Left colon (tissue), 2 donors: ENCODE measurements at regions not wholly inside any gene's neighbourhood (a gene's known extent, or its start where the extent isn't known, plus 50 kb on each side); places are given as distances from the start of the nearest gene placed in this dataset.
A peak's percentile ranks its signal among the peaks of the same experiment; 100 is the strongest.

Source experiments
- ATAC-seq: fragments of 200-7000 bp; cut with Tn5 transposase; one replicate; pipeline ENCODE4 v1.9.1; 2020; ENCODE audit warnings: mild to moderate bottlenecking, moderate library complexity
- DNase-seq, 2 donors: peaks; one replicate each; pipeline ENCODE4 v3.0.0-alpha.2; 2020
- intact Hi-C, 2 donors: fragments of 100-400 bp; cut with DNase I in 1 of 2; cut with micrococcal nuclease in 1 of 2; formaldehyde crosslinking; loops; one replicate each; pipeline versions ENCODE4 v1.11.2 to v1.14.0; 2022; cut with DNase I, micrococcal nuclease
- donor health status: DM: no; HTN: no; CAD: no.
- donor health status: DM: yes; HTN: yes; CAD: no.

DNA sequence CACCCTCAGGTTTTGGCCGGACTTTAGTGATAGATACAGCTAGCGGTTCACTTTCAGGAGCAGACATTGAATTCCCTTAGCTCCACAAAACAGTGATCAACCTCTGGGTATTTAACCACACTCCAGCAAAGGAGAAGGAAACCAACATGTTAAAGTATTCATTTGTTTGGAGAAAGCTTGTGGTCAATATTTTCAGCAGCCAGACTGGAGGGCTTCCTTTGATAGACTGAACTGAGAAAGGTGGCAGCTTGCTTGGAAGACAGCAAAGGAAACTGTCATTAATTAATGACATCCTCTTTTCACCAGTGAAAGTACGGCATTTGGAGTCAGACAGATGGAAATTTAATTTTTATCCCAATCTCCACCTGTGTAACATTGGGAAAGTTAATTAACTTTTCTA, 289.1 kb upstream of the CLNK start:
- intact Hi-C loops: no loop called here
- ATAC-seq (no peak), DNase-seq (no peak)

DNA sequence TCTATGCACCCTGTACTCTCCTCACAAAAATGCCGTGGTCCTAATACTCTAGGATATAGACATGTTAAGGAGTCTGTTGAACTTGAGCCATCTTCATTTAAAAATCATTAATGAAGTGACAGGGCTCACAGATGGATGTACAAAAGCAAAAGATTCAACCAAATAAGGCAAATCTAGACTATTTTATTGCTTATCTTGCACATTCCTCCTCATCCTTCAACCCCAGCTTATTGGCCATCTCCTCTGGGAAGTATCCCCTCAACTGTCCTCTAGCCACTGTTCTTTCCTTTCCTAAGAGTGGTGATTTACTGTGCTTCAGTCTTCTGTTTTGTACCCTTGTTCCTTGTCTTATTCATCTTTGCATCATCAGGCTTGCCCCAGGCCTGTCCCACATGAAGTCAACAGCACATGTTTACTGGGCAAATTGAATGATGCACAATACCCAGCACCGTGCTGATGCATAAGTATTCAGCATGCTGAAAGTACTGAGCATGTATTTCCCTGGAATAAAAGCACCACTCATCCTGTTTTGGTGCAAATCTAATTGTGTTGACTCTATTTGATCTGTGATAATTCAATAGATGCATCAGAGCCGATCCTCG, 287.3 kb upstream of the CLNK start:
- intact Hi-C loops: no loop called here
- DNase-seq (no peak), ATAC-seq (no peak)

DNA sequence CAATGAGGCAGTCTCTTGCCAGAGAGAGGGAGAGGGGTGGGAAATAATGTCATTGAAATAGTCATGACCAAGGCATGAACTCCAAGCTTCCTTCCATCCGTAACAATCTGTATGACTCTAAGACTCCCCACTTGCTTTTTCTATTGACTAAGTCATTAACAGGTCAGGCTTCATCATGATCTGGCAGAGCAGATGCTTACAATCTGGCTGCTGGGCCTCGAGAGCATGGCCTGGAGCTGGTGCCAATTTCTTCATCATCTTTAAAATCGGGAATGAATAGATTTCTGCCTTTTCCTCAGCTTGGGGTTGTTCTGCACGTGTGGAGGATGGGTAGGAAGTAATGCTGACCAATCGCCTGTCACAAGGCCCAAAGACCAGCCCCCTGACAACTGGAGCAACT, 280.6 kb upstream of the CLNK start:
- ATAC-seq: no peak
- DNase-seq: no peak
- intact Hi-C loops: no loop called here

DNA sequence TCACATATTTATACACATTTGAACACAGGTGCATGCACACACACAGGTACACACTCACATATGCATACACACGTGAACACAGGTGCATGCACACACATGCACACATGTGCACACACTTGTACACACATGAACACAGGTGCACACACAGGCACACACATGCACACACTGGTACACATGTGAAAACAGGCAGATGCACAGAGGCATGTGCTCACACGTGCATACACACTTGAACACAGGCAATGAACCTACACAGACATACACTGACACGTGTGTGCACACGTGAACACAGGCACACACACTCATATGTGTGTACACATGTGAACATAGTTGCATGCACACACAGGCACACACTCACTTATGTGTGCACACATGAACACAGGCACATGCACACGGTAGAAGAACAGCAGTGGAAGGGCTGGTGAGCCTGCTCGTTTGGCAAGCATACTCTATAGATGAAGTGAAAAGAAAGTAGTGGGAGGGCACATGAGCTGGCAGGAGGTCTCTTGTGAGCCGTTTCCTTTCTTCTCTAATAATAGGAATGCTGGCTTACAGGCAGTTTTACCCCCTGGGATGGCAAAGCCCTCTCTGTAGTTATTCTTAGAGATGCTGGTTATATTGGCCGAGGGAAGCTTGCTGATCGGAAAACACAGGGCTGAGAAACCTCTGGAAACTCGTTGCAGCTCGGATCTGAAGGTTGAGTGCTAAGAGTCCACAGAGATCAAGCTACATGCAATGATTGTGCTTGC, 279.6 kb upstream of the CLNK start:
- no peak for DNase-seq
- no peak for ATAC-seq
- intact Hi-C loops: no loop called here

DNA sequence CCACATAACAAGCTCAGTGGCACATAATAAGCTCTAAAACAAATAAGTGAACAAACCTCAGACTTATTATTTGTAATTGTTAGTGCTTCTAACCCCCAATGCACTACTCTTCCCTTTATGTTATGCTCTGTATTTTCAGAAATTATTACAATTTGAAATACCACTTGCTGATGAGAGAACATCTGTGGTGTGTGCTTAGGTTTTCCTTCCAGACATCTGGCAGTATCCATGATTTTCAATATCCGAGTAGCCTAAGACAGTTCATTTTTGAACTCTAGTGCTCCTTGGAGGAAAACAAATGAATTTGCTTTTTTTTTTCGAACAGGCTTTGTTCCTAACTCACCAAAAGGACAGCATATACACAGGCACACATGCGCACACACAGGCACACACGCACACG, 278.7 kb upstream of the CLNK start:
- DNase-seq: no peak
- intact Hi-C loops: no loop called here
- no peak for ATAC-seq

DNA sequence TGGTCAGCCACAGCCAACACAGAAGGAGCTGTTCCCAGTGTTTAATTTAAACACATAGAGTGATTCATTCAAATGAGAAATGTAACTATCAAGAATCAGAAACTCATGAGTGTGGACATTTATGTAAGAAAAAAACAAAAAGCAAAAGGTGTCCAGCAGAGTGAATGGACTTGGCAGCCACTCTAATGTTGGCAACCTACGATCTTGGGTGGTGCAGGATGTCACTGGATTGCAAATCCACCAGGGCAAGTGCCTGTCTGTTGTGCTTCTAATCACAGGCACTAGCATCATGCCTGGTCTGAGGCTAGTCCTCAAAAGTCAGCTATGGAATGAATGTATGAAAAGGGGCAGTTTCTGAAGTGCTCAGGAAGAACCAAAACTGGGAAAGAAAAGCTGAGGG, 277.7 kb upstream of the CLNK start:
- no peak for ATAC-seq
- intact Hi-C loops: no loop called here
- DNase-seq: no peak

DNA sequence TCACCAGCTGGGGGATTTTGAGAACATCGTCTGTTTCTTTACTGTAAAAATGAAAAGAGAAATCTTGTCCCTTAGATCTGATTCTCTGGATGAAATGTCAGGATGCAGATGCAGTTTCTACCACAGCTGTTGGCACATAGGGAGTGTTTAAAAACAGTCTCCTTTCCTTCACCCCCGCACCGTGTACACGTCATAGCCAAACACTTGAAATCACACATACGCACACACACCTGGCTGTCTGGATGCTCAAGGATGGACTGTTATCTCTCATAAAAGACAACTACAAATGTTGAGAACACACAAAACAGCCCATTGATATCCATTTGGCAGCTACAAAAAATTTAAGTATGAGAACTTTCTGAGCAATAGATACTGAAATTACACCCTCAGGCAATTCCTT, 275.8 kb upstream of the CLNK start:
- intact Hi-C loops: no loop called here
- no peak for ATAC-seq

DNA sequence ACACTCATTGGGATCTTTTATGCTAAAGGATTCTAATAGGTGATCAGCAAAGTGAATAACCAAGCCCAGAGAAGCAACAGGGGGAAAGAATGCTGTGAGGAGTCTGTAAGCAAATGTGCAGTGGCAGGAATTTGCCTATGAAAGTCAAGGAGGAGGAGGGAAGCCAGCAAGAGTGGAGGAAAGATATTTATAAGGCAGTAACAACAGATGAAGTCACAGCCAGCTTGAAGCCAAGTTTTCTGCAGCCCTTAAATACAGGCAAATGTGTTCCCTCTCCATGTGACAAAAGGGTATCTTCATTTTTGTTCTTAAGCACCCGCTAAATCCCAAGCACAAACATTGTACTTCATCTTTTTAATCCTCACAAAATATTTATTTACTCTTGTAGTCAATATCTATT, 275.0 kb upstream of the CLNK start:
- intact Hi-C loops: no loop called here
- no peak for DNase-seq
- no peak for ATAC-seq

More for the DNA sequence above, 275.8 kb upstream of the CLNK start:
- no peak for DNase-seq

DNA sequence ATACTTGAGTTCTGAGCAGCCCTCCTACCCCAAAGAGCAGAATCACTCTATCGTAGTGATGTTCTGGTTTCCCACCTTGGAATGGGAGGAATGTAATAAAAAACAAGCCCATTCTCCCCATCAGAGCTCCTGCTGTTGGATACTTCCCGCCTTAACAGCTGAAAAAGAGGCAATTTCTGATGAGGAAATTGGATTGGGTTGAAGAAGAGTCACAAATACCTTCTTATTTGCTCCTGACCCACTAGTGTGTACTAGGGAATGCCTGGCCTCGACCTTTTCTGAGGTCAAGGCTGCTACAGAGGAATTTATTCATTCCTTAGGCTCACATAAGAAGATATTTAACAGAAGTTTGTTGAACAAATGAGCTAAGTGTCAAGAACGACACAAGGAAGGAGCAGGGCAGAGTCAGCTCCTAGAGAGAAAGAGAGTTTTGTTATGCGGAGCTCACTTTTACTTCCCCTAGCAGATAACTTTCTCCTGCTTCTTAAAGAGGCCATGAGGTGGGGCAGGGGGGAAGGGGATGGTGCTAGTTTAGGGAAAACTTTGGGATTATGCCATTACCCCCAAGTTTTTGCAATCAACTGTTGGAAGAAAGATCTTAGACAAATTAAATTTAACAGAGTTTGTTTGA, 273.8 kb upstream of the CLNK start:
- ATAC-seq (no peak), DNase-seq (no peak)
- intact Hi-C loops: no loop called here

DNA sequence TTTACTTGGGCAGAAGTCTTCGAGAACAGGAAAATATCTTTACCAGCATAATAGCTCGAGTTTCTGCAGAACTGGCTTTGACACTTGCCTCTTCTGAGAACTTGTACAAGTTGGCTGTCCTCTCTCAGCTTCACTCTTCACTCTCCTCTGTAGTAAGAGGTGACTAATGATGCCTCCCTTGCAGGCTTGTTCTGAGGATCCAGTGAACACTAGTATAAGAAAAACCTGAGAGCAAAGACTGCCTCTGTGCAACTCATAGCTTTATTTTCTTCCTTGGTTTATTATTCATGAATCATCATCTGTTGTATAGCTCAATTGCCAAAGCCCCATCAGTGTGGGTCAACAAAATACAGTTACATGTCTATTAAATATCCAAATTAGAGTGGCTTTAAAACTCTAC, 266.7 kb upstream of the CLNK start:
- ATAC-seq: no peak
- intact Hi-C loops: no loop called here
- DNase-seq: no peak

DNA sequence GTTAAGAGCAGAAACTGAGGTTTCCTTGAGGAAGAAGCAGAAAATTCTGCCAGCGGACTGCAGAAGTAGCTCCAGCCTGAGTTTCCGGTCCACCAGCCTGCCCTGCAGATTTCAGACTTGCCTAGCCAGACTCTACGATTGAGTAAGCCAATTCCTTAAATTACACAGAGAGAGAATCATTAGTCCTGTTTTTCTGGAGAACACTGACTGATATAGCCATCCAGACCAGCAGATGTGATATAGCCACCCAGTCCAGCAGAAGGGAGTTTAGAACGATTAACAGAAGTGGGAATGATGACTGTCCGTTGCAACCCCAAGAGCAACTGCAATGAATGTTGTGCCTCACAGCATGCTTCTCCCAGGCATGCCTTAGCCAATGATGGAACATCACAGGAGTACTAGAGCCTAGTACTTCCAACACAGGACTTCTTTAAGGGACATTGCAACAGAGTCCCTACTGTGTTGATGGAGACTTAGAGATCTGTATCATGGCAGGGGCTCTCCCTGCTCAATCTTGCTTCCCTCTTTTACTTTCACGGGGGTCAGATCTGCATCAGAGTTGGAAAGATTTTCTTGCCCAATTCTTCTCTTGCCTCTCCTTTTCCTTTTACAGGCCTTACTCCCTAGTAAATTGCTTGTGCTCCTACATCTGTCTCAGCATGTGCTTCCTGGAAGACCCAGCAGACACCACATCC, 264.6 kb upstream of the CLNK start:
- intact Hi-C loops: no loop called here
- DNase-seq: no peak
- ATAC-seq: no peak

DNA sequence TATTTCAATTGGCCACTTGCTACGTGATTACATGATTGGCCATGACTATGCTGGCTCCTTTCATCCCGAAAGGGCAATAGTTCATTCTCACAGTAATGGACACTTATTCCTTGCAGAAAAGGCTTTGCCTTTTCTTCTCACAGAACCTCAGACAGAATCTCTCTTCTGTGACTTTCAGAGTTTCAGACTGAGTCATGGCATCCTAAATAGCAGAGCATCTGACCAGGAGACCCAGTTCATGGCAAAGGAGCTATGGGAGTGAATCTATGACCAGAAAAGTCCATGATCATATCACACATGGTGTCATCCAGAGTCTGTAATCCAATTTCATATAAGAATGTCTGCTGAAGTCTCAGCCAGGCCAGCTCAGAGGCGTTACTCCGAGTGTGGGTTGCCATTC, 263.3 kb upstream of the CLNK start:
- no peak for DNase-seq
- intact Hi-C loops: no loop called here
- no peak for ATAC-seq

DNA sequence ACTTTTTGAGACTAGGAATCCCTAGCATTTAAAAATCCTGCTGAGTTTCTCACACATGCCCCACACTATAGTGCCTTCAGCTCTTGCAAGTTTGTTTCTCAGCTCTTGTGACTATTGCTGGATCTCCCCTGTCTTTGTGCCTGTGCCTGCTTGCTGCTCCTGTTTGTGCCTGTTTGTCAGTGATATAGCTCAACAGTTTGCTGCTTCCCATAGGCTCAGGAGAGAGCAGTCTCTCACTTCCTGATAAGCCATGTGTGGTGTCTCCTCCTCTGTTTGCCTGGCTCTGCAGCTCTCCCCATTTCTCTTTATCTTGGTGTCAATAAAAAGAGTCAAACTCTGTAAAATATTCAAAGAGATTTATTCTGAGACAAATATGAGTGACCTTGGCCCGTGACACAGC, 259.8 kb upstream of the CLNK start:
- intact Hi-C loops: no loop called here
- ATAC-seq: peak; percentile 74
- no peak for DNase-seq

DNA sequence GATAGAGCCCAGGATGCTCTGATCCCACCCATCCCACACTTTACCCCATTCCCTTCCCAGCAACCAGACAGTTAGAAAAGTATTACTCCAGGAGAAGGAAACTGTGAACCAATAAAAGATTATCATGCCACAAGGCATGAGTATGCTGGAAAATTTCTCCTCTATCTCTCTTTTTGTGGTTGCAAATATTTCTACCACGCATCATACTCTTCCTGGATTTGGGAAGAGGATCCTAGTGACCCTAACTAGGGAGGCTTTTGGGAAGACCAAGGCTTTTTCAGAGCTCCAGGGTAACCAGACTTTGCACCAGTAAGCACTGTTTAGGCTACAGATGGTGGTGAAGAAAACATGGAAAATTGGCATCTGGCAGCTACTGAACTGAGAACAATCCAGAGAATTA, 257.6 kb upstream of the CLNK start:
- DNase-seq (no peak), ATAC-seq (no peak)
- intact Hi-C loops: no loop called here

DNA sequence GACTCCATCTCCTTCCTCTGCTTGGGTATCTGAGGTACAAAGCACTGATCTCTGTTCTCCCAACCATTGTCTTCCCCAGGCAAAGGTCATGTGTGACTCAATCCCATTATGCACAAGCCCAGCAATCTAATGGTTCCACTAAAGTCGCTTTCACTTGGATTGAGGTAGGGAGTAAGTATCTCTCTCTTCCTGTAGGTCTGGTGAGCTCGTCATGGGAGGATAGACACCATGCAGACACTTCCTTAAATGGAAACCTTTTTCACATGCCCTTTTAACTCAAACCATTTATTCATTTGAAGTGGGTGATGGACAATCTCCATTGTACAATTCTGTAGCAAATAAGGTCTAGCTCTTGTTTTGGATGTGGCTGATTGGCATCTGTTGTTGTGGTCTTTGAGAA, 245.2 kb upstream of the CLNK start:
- intact Hi-C loops: no loop called here
- no peak for DNase-seq
- ATAC-seq: no peak

DNA sequence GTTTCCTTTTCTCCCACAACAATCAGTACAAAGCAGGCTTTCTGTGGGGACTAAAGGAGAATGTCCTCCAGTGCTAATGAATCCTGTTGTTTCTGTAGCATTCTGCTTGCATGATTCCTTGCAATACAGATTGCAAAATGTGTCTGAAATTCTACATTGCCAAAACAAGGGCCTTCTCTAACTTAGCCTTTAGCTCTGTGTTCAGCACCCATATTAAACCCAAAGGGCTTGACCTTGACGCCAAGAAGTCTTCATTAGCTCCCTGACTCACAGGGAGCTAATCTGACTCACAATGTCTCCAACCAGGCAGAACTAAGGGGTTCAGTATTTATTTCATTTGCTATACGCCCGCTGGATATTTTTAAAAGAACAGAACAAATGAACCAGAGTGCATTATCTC, 241.4 kb upstream of the CLNK start:
- intact Hi-C loops: no loop called here
- DNase-seq (no peak), ATAC-seq (no peak)

DNA sequence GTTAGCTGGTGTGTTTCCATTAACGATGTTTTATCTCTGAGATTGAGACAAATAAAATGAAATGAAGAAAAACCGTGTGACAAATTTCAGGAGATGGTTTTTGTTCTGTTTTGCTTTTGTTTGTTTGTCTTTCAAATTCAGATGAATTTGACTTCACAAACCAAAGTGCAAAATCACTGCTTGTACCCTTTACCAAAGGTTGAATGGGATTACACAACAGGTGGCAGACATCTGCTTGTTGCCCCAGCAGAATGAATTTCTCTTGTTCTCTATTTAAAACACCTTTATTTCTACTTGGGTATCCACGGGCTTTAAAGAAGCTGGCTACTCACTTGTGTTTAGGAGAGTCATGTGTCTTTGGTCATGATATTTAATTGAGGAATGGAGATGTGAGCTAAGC, 239.7 kb upstream of the CLNK start:
- DNase-seq (no peak), ATAC-seq (no peak)
- intact Hi-C loops: no loop called here

DNA sequence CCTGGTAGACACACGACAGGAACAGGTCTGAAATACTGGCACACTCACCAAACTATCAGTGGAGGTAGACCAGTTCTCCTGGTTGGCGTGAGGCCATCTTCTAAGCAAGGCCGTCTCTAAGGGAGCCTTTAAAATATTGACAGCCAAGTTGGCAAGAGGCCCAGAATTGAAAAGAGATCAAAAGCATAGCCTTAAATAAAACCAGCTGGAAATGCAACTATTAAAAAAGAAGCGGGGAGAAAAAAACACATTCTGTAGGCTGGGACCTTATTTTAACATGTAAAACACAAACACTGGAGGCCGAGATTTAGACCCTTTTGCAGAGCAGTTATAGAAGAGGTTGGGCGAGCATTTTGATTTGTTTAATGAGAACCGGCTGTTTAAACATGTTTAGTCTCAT, 233.0 kb upstream of the CLNK start:
- DNase-seq: peak; percentile 43 to 62
- ATAC-seq: peak; percentile 96
- intact Hi-C loops: no loop called here

DNA sequence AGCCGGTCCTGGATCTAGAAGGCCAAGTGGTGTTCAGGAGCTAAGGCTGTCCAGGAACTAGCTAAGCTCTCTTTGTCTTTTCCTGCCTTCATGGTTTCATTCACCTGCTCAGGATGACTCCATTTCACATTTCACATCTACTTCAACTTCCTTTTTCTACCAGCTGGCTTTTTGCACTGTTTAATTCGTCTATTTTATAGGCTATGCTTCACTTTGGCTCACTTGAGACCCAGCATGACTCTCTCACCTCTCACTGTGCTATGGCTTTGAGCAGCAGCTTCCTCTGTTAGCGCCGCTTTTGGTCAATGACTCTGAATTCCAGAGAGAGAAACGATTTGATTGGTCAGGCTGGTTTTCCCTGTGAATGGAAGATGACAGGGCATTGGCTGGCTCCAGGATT, 213.5 kb upstream of the CLNK start:
- DNase-seq (no peak), ATAC-seq (no peak)
- intact Hi-C loops: no loop called here

DNA sequence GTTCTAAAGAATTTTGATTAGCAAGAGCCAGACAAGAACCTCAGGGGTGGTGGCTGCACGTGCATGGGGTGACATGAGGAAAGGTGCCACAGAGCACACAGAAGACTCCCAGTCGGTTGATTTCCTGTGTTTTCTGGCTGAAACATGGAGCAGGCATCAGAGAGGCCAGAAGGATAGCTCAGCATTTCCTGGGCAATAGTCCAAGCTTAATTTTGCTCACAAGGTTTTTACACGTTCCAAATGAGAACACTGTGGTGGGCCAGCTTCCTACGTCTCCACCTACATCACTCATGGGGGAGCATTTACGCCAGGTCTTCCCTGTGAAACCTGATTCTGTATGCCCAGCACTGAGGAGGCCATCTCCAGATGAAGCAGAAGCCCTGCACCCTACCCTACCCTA, 212.5 kb upstream of the CLNK start:
- no peak for ATAC-seq
- intact Hi-C loops: no loop called here

More for the DNA sequence above, 212.5 kb upstream of the CLNK start:
- DNase-seq: no peak
